RWPE2 (cell line): ENCODE measurements at regions not wholly inside any gene's neighbourhood (a gene's known extent, or its start where the extent isn't known, plus 50 kb on each side); places are given as distances from the start of the nearest gene placed in this dataset.

Source experiments
- ATAC-seq: fragments of 200-7000 bp; cut with Tn5 transposase; 3 replicates; pipeline ENCODE4 v1.9.1; 2021; ENCODE audit warnings: low read depth
- DNase-seq: peaks from one replicate; pipeline ENCODE4 v3.0.0-alpha.2; 2020; ENCODE audit warnings: low spot score
- H3K27ac ChIP-seq: fragments of 450-650 bp; 2 replicates; pipeline ENCODE4 v1.5.1; 2017; ENCODE audit warnings: mild to moderate bottlenecking; ENCODE audit not compliant: poor library complexity, severe bottlenecking
- H3K27me3 ChIP-seq: fragments of 250-450 bp; sonication (Bioruptor Pico); 2 replicates; pipeline ENCODE4 v1.5.1; 2021; ENCODE audit warnings: mild to moderate bottlenecking, moderate library complexity; ENCODE audit not compliant: insufficient read depth, poor library complexity, severe bottlenecking
- H3K36me3 ChIP-seq: fragments of 250-450 bp; sonication (Bioruptor Pico); 2 replicates; pipeline ENCODE4 v1.5.1; 2020; ENCODE audit warnings: low read depth, mild to moderate bottlenecking, moderate library complexity
- H3K4me1 ChIP-seq: fragments of 250-450 bp; sonication (Bioruptor Pico); 2 replicates; pipeline ENCODE4 v1.5.1; 2021; ENCODE audit warnings: mild to moderate bottlenecking, moderate library complexity; ENCODE audit not compliant: insufficient read depth, poor library complexity, severe bottlenecking
- H3K4me3 ChIP-seq: fragments of 250-450 bp; sonication (Bioruptor Pico); 2 replicates; pipeline ENCODE4 v1.5.1; 2021; ENCODE audit warnings: mild to moderate bottlenecking, moderate library complexity; ENCODE audit not compliant: severe bottlenecking
- H3K9me3 ChIP-seq: fragments of 250-450 bp; sonication (Bioruptor Pico); 2 replicates; pipeline ENCODE4 v1.5.1; 2021; ENCODE audit warnings: mild to moderate bottlenecking, moderate library complexity; ENCODE audit not compliant: severe bottlenecking
- CTCF ChIP-seq: fragments of 450-650 bp; IDR thresholded peaks from one replicate; pipeline ENCODE4 v1.5.1; 2017; ENCODE audit warnings: mild to moderate bottlenecking, moderate library complexity; ENCODE audit not compliant: poor library complexity, severe bottlenecking

- Histone ChIP-seq H3K27ac (no peak overlapping the region), H3K4me3 (no peak overlapping the region), H3K36me3 (no peaks in the 10 kb centered on the region), H3K9me3 (no peaks in the 10 kb centered on the region), H3K4me1 (no peaks in the 10 kb centered on the region), H3K27me3 (no peaks in the 10 kb centered on the region)
- peak; percentile 89 for ATAC-seq
- no peak for DNase-seq
- TF ChIP-seq CTCF, result no peak
Measured at GRCh38 chr14:66284346-66284745, 201.8 kb upstream of the CCDC196 start.

- TF ChIP-seq CTCF, result no peak
- H3K4me1 ChIP-seq, result no peaks in the 10 kb centered on the region
- ATAC-seq, result peak; percentile 64; the same call in 2 of the 3 replicates
- H3K36me3 ChIP-seq, result no peaks in the 10 kb centered on the region
- H3K27me3 ChIP-seq, result no peaks in the 10 kb centered on the region
- no peak for DNase-seq
- no peak overlapping the region for H3K4me3 ChIP-seq
- no peak overlapping the region for H3K27ac ChIP-seq
- H3K9me3 ChIP-seq, result no peaks in the 10 kb centered on the region
Measured at GRCh38 chr14:66288511-66288910, 197.7 kb upstream of the CCDC196 start.

GRCh38 chr14:66291756-66292155 lies 194.4 kb upstream of the CCDC196 start:
- ATAC-seq, result no peak
- H3K36me3 ChIP-seq, result no peaks in the 10 kb centered on the region
- no peak for TF ChIP-seq CTCF

GRCh38 chr14:66293533-66294105 lies 192.6 kb upstream of the CCDC196 start:
- Histone ChIP-seq H3K36me3 (no peaks in the 10 kb centered on the region), H3K27me3 (peaks cover 4% of the 10 kb centered on the region), H3K4me1 (no peaks in the 10 kb centered on the region), H3K9me3 (no peaks in the 10 kb centered on the region), H3K27ac (no peak overlapping the region), H3K4me3 (no peak overlapping the region)
- no peak for DNase-seq
- TF ChIP-seq CTCF, result no peak
- ATAC-seq, result peak; percentile 40; the same call in 1 of the 3 replicates

More at GRCh38 chr14:66291756-66292155, 194.4 kb upstream of the CCDC196 start:
- H3K9me3 ChIP-seq, result no peaks in the 10 kb centered on the region
- H3K27me3 ChIP-seq, result peaks cover 4% of the 10 kb centered on the region
- H3K4me1 ChIP-seq, result no peaks in the 10 kb centered on the region
- no peak overlapping the region for H3K4me3 ChIP-seq
- no peak for DNase-seq
- H3K27ac ChIP-seq, result no peak overlapping the region

GRCh38 chr14:66295386-66295785 lies 190.8 kb upstream of the CCDC196 start:
- no peak for TF ChIP-seq CTCF
- Histone ChIP-seq H3K4me1 (no peaks in the 10 kb centered on the region), H3K36me3 (no peaks in the 10 kb centered on the region), H3K9me3 (no peaks in the 10 kb centered on the region), H3K27ac (no peak overlapping the region), H3K27me3 (peaks cover 4% of the 10 kb centered on the region), H3K4me3 (no peak overlapping the region)
- DNase-seq, result no peak
- ATAC-seq, result no peak
